CD4-positive, alpha-beta T cell (primary cell): ENCODE measurements at regions not wholly inside any gene's neighbourhood (a gene's known extent, or its start where the extent isn't known, plus 50 kb on each side); places are given as distances from the start of the nearest gene placed in this dataset.

ENCODE experiments used
- ATAC-seq: fragments of 200-7000 bp; cut with Tn5 transposase; one replicate; pipeline ENCODE4 v1.10.0; 2022; ENCODE audit warnings: mild to moderate bottlenecking; ENCODE audit not compliant: poor library complexity
- CTCF ChIA-PET: fragments of 350-600 bp; sonication (Branson Sonifier 250); formaldehyde crosslinking; loops from one replicate; lab custom pipeline; 2021; ENCODE audit warnings: antibody characterized with exemption, inconsistent platforms; lab: Charles Lee
- POLR2A ChIA-PET: fragments of 350-600 bp; sonication (Branson Sonifier 250); formaldehyde crosslinking; loops from one replicate; lab custom pipeline; 2021; ENCODE audit warnings: antibody characterized with exemption, inconsistent platforms; lab: Charles Lee
- DNase-seq, 14 experiments: peaks; one replicate each; pipeline ENCODE4 v3.0.0-alpha.2; 2013 to 2020; ENCODE audit warnings: mixed read lengths in 2 of 14
- H3K27ac ChIP-seq, 2 donors: one replicate each; pipeline versions ENCODE4 v1.5.1 to v1.7.0; 2013; ENCODE audit warnings: low read length in 2 of 2, low read depth in 1 of 2, mild to moderate bottlenecking in 1 of 2
- H3K27me3 ChIP-seq, 2 experiments: 1 replicate in 1 of 2; 2 replicates in 1 of 2; pipeline versions ENCODE4 v1.6.1 to v1.7.0; 2013; ENCODE audit warnings: low read length in 2 of 2, control low read depth in 1 of 2, mild to moderate bottlenecking in 1 of 2, moderate library complexity in 1 of 2; ENCODE audit not compliant: insufficient read depth in 2 of 2, control insufficient read depth in 1 of 2
- H3K36me3 ChIP-seq: one replicate; pipeline ENCODE4 v1.6.1; 2013; ENCODE audit warnings: low read length, control low read depth; ENCODE audit not compliant: insufficient read depth
- H3K4me1 ChIP-seq: one replicate; pipeline ENCODE4 v1.6.1; 2013; ENCODE audit warnings: low read length, control low read depth; ENCODE audit not compliant: insufficient read depth
- H3K4me3 ChIP-seq: one replicate; pipeline ENCODE4 v1.5.1; 2013; ENCODE audit warnings: mild to moderate bottlenecking, low read length, moderate library complexity
- H3K9me3 ChIP-seq, 2 experiments: 1 replicate in 1 of 2; 2 replicates in 1 of 2; pipeline versions ENCODE4 v1.6.1 to v1.7.0; 2013; ENCODE audit warnings: low read length in 2 of 2, mild to moderate bottlenecking in 2 of 2, control low read depth in 1 of 2, moderate library complexity in 1 of 2; ENCODE audit not compliant: control insufficient read depth in 1 of 2, insufficient read depth in 1 of 2
- H3K27ac Mint-ChIP-seq: one replicate; pipeline ENCODE4 v1.8.0; 2020; ENCODE audit warnings: mixed read lengths
- H3K27me3 Mint-ChIP-seq: one replicate; pipeline ENCODE4 v1.8.0; 2021; ENCODE audit warnings: mixed read lengths
- H3K36me3 Mint-ChIP-seq: one replicate; pipeline ENCODE4 v1.8.0; 2021; ENCODE audit warnings: low read depth, mixed read lengths
- H3K4me1 Mint-ChIP-seq: one replicate; pipeline ENCODE4 v1.8.0; 2021; ENCODE audit warnings: low read depth, mixed read lengths
- H3K4me3 Mint-ChIP-seq: one replicate; pipeline ENCODE4 v1.8.0; 2020; ENCODE audit warnings: mild to moderate bottlenecking, mixed read lengths
- H3K9me3 Mint-ChIP-seq: one replicate; pipeline ENCODE4 v1.8.0; 2020; ENCODE audit warnings: mixed read lengths
- intact Hi-C, 2 experiments: fragments of 100-400 bp; cut with DNase I in 1 of 2; cut with micrococcal nuclease in 1 of 2; formaldehyde crosslinking; loops; one replicate each; pipeline versions ENCODE4 v1.15.1 to v1.9.0; 2023 to 2025; cut with DNase I, micrococcal nuclease
- TF ChIP-seq, protein P1 (sequence below): fragments of 200-600 bp; IDR thresholded peaks from one replicate; pipeline ENCODE4 v1.8.0; 2022; ENCODE audit warnings: antibody characterized with exemption, mild to moderate bottlenecking

- no peaks in the 10 kb centered on the region for H3K4me1 ChIP-seq
- Mint-ChIP-seq H3K27me3 (peaks cover 51% of the 10 kb centered on the region), H3K4me3 (no peak overlapping the region), H3K27ac (no peak overlapping the region), H3K4me1 (no peaks in the 10 kb centered on the region), H3K9me3 (peaks cover 3% of the 10 kb centered on the region), H3K36me3 (no peaks in the 10 kb centered on the region)
- ChIA-PET CTCF (no interaction called here), POLR2A (no interaction called here)
- TF ChIP-seq, protein P1, sequence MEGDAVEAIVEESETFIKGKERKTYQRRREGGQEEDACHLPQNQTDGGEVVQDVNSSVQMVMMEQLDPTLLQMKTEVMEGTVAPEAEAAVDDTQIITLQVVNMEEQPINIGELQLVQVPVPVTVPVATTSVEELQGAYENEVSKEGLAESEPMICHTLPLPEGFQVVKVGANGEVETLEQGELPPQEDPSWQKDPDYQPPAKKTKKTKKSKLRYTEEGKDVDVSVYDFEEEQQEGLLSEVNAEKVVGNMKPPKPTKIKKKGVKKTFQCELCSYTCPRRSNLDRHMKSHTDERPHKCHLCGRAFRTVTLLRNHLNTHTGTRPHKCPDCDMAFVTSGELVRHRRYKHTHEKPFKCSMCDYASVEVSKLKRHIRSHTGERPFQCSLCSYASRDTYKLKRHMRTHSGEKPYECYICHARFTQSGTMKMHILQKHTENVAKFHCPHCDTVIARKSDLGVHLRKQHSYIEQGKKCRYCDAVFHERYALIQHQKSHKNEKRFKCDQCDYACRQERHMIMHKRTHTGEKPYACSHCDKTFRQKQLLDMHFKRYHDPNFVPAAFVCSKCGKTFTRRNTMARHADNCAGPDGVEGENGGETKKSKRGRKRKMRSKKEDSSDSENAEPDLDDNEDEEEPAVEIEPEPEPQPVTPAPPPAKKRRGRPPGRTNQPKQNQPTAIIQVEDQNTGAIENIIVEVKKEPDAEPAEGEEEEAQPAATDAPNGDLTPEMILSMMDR = no peak
- H3K27ac ChIP-seq = no peak overlapping the region
- no peaks in the 10 kb centered on the region for H3K36me3 ChIP-seq
- intact Hi-C loops = no loop called here
- DNase-seq (no peak), ATAC-seq (no peak)
- H3K9me3 ChIP-seq = peaks cover 0 to 1% of the 10 kb centered on the region in 2 experiments
- H3K27me3 ChIP-seq = peaks cover 0 to 6% of the 10 kb centered on the region in 2 experiments
- no peak overlapping the region for H3K4me3 ChIP-seq
Measured at GRCh38 chr1:90807329-90807728, 90.2 kb upstream of the BARHL2 start.

DNA sequence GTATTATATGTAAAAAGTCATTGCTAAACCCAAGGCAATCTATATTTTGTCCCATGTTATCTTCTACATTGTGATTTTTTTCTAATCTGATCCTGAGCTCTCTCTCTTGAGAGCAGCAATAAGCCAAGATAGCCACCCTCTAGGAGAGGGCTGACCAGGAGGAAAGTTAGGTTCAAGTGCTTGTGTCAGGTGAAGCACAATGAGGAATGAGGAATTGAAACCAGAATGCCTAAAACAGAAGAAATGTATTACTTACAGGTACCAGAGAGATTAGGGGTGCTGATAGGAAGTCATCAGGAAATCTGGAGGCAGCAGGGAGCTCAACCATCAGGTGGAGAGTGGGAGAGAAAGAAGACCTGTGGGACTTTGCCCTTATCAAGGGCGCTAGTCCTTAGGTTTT, 85.5 kb upstream of the BARHL2 start:
- no peak for DNase-seq
- H3K27me3 ChIP-seq = no peaks in the 10 kb centered on the region
- Mint-ChIP-seq H3K36me3 (no peaks in the 10 kb centered on the region), H3K9me3 (peaks cover 3% of the 10 kb centered on the region), H3K27me3 (peaks cover 54% of the 10 kb centered on the region), H3K27ac (no peak overlapping the region), H3K4me3 (no peak overlapping the region), H3K4me1 (no peaks in the 10 kb centered on the region)
- no peaks in the 10 kb centered on the region for H3K36me3 ChIP-seq
- ATAC-seq = no peak
- POLR2A ChIA-PET = no interaction called here
- CTCF ChIA-PET = no interaction called here
- TF ChIP-seq, protein P1 = no peak
- H3K4me3 ChIP-seq = no peak overlapping the region
- no peaks in the 10 kb centered on the region for H3K9me3 ChIP-seq
- H3K4me1 ChIP-seq = no peaks in the 10 kb centered on the region
- intact Hi-C loops = no loop called here
- no peak overlapping the region for H3K27ac ChIP-seq

DNA sequence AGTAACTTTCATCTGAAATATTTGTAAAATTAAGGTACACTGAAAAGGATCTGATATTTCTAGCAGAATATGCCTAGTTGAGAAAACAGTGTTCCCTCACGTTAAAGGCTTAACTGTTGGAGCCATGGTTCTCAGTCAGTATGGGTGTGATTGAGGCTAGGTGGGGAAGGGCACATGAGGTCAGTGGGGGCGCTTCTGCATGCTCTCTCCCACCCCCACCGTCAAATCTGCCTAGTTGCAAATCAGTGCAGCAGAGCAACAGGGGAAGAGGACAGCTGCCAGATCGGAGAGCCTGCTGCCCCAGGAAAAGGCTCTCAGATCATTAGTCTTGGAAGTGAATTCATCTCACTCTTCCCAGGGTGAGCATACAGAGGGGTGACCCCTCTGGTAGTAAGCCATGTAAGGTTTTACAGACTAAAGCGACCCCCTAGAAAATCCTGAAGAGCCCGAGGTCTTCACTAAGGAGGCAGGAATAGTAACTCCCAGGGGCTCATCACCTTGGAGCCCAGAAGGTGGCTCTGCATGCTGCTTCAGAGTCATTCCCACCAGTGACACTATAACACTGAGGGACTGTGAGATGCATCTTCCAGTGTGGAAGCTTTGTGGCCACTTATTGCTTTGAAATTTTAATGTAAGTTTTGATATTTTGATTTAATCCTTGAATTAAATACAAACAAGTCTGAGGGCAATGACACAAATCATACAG, 83.1 kb upstream of the BARHL2 start:
- ChIA-PET POLR2A (no interaction called here), CTCF (no interaction called here)
- Mint-ChIP-seq H3K4me1 (no peaks in the 10 kb centered on the region), H3K36me3 (no peaks in the 10 kb centered on the region), H3K27ac (no peak overlapping the region), H3K9me3 (peaks cover 3% of the 10 kb centered on the region), H3K27me3 (peaks cover 61% of the 10 kb centered on the region), H3K4me3 (no peak overlapping the region)
- DNase-seq (no peak), ATAC-seq (no peak)
- Histone ChIP-seq H3K4me3 (no peak overlapping the region), H3K27ac (no peak overlapping the region), H3K27me3 (peaks cover 0 to 10% of the 10 kb centered on the region in 2 experiments), H3K36me3 (no peaks in the 10 kb centered on the region), H3K9me3 (no peaks in the 10 kb centered on the region), H3K4me1 (no peaks in the 10 kb centered on the region)
- TF ChIP-seq, protein P1 = no peak
- intact Hi-C loops = no loop called here
